HG03097 (cell line): ENCODE measurements at regions not wholly inside any gene's neighbourhood (a gene's known extent, or its start where the extent isn't known, plus 50 kb on each side); places are given as distances from the start of the nearest gene placed in this dataset.
"Not testable (repeated sequence)": the region's sequence is repeated elsewhere in the genome, so short reads cannot be mapped to it uniquely, and the experiment has no call there.

Experiments
- ATAC-seq: cut with Tn5 transposase; IDR thresholded peaks from one replicate; pipeline ENCODE4 v1.9.1; 2021; ENCODE audit not compliant: unreplicated experiment, low FRiP score

- no peak for ATAC-seq
Observed at GRCh38 chr6:120553353-120553752, 780.9 kb downstream of the TBC1D32 start.

GRCh38 chr6:120545353-120545752, 788.9 kb downstream of the TBC1D32 start:
- ATAC-seq = no peak

- ATAC-seq = no peak
Observed at GRCh38 chr6:120534954-120535353, 799.3 kb downstream of the TBC1D32 start.

GRCh38 chr6:120526576-120526975, 807.7 kb downstream of the TBC1D32 start:
- no peak for ATAC-seq

GRCh38 chr6:120514544-120514943, 819.7 kb downstream of the TBC1D32 start:
- ATAC-seq = no peak

GRCh38 chr6:120511712-120512111, 822.6 kb downstream of the TBC1D32 start:
- ATAC-seq = no peak

- no peak for ATAC-seq
Observed at GRCh38 chr6:120498711-120499110, 835.6 kb downstream of the TBC1D32 start.

GRCh38 chr6:120496661-120497060, 837.6 kb downstream of the TBC1D32 start:
- no peak for ATAC-seq

GRCh38 chr6:120493505-120493904, 840.8 kb downstream of the TBC1D32 start:
- no peak for ATAC-seq

- ATAC-seq = no peak
Observed at GRCh38 chr6:120489941-120490340, 844.3 kb downstream of the TBC1D32 start.

- no peak for ATAC-seq
Observed at GRCh38 chr6:120484146-120484545, 850.1 kb downstream of the TBC1D32 start.

GRCh38 chr6:120478650-120479049, 855.6 kb downstream of the TBC1D32 start:
- ATAC-seq = no peak

GRCh38 chr6:120473804-120474203, 860.5 kb downstream of the TBC1D32 start:
- ATAC-seq = no peak

GRCh38 chr6:120468486-120468885, 865.8 kb downstream of the TBC1D32 start:
- ATAC-seq = no peak

- ATAC-seq = no peak
Observed at GRCh38 chr6:120451508-120451907, 882.8 kb downstream of the TBC1D32 start.

GRCh38 chr6:120447605-120448004, 886.7 kb downstream of the TBC1D32 start:
- ATAC-seq = no peak

- ATAC-seq = not testable (repeated sequence)
Observed at GRCh38 chr6:120432840-120433239, 901.4 kb downstream of the TBC1D32 start.

- no peak for ATAC-seq
Observed at GRCh38 chr6:120431841-120432240, 902.4 kb downstream of the TBC1D32 start.

GRCh38 chr6:120411394-120411793, 922.9 kb downstream of the TBC1D32 start:
- ATAC-seq = no peak

- ATAC-seq = no peak
Observed at GRCh38 chr6:120410586-120410985, 923.7 kb downstream of the TBC1D32 start.

GRCh38 chr6:120407696-120408095, 926.6 kb downstream of the TBC1D32 start:
- no peak for ATAC-seq

- no peak for ATAC-seq
Observed at GRCh38 chr6:120405947-120406346, 928.3 kb downstream of the TBC1D32 start.

GRCh38 chr6:120395784-120396183, 938.5 kb downstream of the TBC1D32 start:
- ATAC-seq = no peak
